AG04449 (cell line): ENCODE measurements at regions not wholly inside any gene's neighbourhood (a gene's known extent, or its start where the extent isn't known, plus 50 kb on each side); places are given as distances from the start of the nearest gene placed in this dataset.
A peak's percentile ranks its signal among the peaks of the same experiment; 100 is the strongest.

Experiments used
- CTCF ChIA-PET: fragments of 350-600 bp; formaldehyde crosslinking; extraction: SDS; loops from one replicate; lab custom pipeline; 2021; ENCODE audit warnings: antibody characterized with exemption; lab: Yijun Ruan, JAX
- POLR2A ChIA-PET: fragments of 400-600, 350-600 bp; formaldehyde crosslinking; extraction: SDS; loops from one replicate; lab custom pipeline; 2020; ENCODE audit warnings: antibody characterized with exemption, inconsistent platforms; lab: Yijun Ruan, JAX
- DNase-seq: peaks from one replicate; pipeline ENCODE4 v3.0.0-alpha.2; 2010; ENCODE audit warnings: low read depth, low spot score
- H3K4me3 ChIP-seq: 2 replicates; pipeline ENCODE4 v1.5.1; 2011; ENCODE audit warnings: low read depth, mild to moderate bottlenecking, control low read depth, low read length
- TF ChIP-seq, protein P1 (sequence below): IDR thresholded peaks from one replicate; pipeline ENCODE4 v1.5.1; 2011; ENCODE audit warnings: mild to moderate bottlenecking, moderate library complexity, low read length, control low read depth, inconsistent platforms; ENCODE audit not compliant: insufficient read depth; ENCODE audit errors: missing control alignments

DNA sequence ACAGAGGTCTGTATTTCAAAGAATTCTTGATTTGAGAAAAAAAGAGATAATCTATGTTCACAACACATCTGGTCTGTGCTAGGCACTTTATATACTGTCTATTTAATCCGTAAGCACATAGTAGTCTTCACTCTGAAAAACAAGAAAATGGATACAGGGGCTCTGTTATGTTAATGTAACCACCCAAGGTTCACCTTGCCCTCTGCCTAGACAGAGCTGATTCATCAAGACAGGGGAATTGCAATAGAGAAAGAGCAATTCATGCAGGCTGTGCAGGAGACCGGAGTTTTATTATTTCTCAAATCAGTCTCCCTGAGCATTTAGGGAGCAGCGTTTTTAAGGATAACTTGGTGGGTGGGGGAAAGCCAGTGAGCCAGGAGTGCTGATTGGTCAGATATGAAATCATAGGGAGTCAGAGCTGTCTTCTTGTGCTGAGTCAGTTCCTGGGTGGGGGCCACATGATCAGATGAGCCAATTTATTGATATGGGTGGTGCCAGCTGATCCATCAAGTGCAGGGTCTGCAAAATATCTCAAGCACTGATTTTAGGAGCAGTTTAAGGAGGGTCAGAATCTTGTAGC is 92.9 kb upstream of the TNIP3 start:
- TF ChIP-seq, protein P1, sequence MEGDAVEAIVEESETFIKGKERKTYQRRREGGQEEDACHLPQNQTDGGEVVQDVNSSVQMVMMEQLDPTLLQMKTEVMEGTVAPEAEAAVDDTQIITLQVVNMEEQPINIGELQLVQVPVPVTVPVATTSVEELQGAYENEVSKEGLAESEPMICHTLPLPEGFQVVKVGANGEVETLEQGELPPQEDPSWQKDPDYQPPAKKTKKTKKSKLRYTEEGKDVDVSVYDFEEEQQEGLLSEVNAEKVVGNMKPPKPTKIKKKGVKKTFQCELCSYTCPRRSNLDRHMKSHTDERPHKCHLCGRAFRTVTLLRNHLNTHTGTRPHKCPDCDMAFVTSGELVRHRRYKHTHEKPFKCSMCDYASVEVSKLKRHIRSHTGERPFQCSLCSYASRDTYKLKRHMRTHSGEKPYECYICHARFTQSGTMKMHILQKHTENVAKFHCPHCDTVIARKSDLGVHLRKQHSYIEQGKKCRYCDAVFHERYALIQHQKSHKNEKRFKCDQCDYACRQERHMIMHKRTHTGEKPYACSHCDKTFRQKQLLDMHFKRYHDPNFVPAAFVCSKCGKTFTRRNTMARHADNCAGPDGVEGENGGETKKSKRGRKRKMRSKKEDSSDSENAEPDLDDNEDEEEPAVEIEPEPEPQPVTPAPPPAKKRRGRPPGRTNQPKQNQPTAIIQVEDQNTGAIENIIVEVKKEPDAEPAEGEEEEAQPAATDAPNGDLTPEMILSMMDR, result no peak
- DNase-seq, result no peak
- ChIA-PET POLR2A (no interaction called here), CTCF (interaction anchor here (10.6 kb wide), 1 partner anchor 67 kb away, joined by 173 read pairs; no protein-coding TSS in a partner anchor)
- no peak overlapping the region for H3K4me3 ChIP-seq

GRCh38 chr4:121255986-121256750 is 92.0 kb upstream of the TNIP3 start:
- TF ChIP-seq, protein P1, result no peak
- peak; percentile 71 for DNase-seq
- ChIA-PET CTCF (interaction anchor here (10.6 kb wide), 1 partner anchor 67 kb away, joined by 173 read pairs; no protein-coding TSS in a partner anchor), POLR2A (no interaction called here)
- H3K4me3 ChIP-seq, result no peak overlapping the region

DNA sequence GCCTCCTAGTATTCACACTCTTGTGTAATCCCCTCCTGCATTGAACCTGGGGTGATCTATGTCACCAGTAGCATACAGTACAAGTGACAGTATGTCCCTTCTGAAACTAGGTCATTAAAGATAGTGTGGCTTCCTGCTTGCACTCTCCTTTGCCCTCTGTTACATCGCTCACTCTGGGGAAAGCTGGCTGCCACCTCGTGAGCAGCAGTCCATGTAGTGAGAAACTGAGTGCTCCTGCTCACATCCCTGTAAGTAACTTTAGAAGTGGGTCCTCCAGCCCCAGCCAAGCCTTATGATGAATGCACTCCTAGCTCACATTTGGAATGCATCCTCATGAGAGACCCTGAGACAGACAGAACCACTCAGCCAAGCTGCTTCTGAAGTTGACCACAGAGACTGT is 89.8 kb upstream of the TNIP3 start:
- ChIA-PET POLR2A (no interaction called here), CTCF (interaction anchor here (1.1 to 10.6 kb wide), 3 partner anchors 18 to 64 kb away, joined by 4 to 173 read pairs (median 6); no protein-coding TSS in a partner anchor)
- no peak for DNase-seq

GRCh38 chr4:121252224-121252806 is 88.2 kb upstream of the TNIP3 start:
- no peak for DNase-seq
- TF ChIP-seq, protein P1, result peak; percentile 77

More for the DNA sequence above, 89.8 kb upstream of the TNIP3 start:
- no peak overlapping the region for H3K4me3 ChIP-seq
- TF ChIP-seq, protein P1, result no peak

GRCh38 chr4:121248747-121249146 is 84.6 kb upstream of the TNIP3 start:
- TF ChIP-seq, protein P1, result no peak
- no peak overlapping the region for H3K4me3 ChIP-seq
- CTCF ChIA-PET, result interaction anchor here (0.9 to 10.6 kb wide), 2 partner anchors 10 to 59 kb away, joined by 3 to 173 read pairs; no protein-coding TSS in a partner anchor
- no peak for DNase-seq
- POLR2A ChIA-PET, result no interaction called here

More at GRCh38 chr4:121252224-121252806, 88.2 kb upstream of the TNIP3 start:
- ChIA-PET CTCF (interaction anchor here (0.9 to 10.6 kb wide), 12 partner anchors 9 to 1183 kb away, joined by 3 to 173 read pairs (median 3); no protein-coding TSS in a partner anchor), POLR2A (no interaction called here)
- no peak overlapping the region for H3K4me3 ChIP-seq
